Spleen (tissue), 7 donors: ENCODE measurements at regions not wholly inside any gene's neighbourhood (a gene's known extent, or its start where the extent isn't known, plus 50 kb on each side); places are given as distances from the start of the nearest gene placed in this dataset.
"Not testable (repeated sequence)": the region's sequence is repeated elsewhere in the genome, so short reads cannot be mapped to it uniquely, and the experiment has no call there.

Source experiments
- CTCF ChIP-seq, 11 experiments: fragments of 200-600 bp in 7 of 11; fragments of 450-650 bp in 4 of 11; sonication (generic) in 4 of 11; IDR thresholded peaks in 8 of 11; conservative IDR thresholded peaks in 3 of 11; 1 replicate in 7 of 11; 2 replicates in 4 of 11; pipeline versions ENCODE4 v1.4.0 to v1.8.0; 2016 to 2021; ENCODE audit warnings: antibody characterized with exemption in 11 of 11, inconsistent platforms in 4 of 11, mild to moderate bottlenecking in 1 of 11
- POLR2AphosphoS5 ChIP-seq, 3 donors: sonication (generic); formaldehyde crosslinking; IDR thresholded peaks; one replicate each; pipeline ENCODE4 v1.5.1; 2017; ENCODE audit warnings: antibody characterized with exemption in 3 of 3
- donor health status: DM: no; HTN: no; CAD: no; lungs with moderate emphysema.
- donor health status: DM: no; HTN: no; CAD: no.
- donor health status: DM: no; HTN: no; CAD: no.

GRCh38 chrX:90271645-90272044, 349.9 kb downstream of the TGIF2LX start:
- not testable (repeated sequence) for TF ChIP-seq POLR2AphosphoS5 (IDR thresholded peaks at IDR 0.05); CTCF (IDR thresholded peaks at IDR 0.05 in 8 of 11, conservative IDR thresholded peaks at IDR 0.05 in 3 of 11)
